ENCODE measurements at regions not wholly inside any gene's neighbourhood (a gene's known extent, or its start where the extent isn't known, plus 50 kb on each side); places are given as distances from the start of the nearest gene placed in this dataset.

- TF ChIP-seq CBFB (CRISPR knock-in tag; IDR thresholded peaks at IDR 0.05) (no peak), FOXK2 (conservative IDR thresholded peaks at IDR 0.05 in 1 of 2, IDR thresholded peaks at IDR 0.05 in 1 of 2; ENCODE audit: low read depth in 2 of 2) (no peak), MYC (IDR thresholded peaks at IDR 0.05; ENCODE audit: low read depth, low read length) (no peak), MYC (CRISPR knock-in tag; IDR thresholded peaks at IDR 0.05; ENCODE audit: borderline replicate concordance, low read depth) (no peak), LARP7 (IDR thresholded peaks at IDR 0.05) (no peak), CTCF (IDR thresholded peaks at IDR 0.05 in 2 of 3, conservative IDR thresholded peaks at IDR 0.05 in 1 of 3; ENCODE audit: insufficient read depth in 2 of 3, low read depth in 1 of 3, low read length in 3 of 3) (no peak), JUN (IDR thresholded peaks at IDR 0.05; ENCODE audit: borderline replicate concordance, low read depth, low read length) (no peak), JUN (CRISPR knock-in tag; IDR thresholded peaks at IDR 0.05; ENCODE audit: borderline replicate concordance) (no peak), E2F8 (IDR thresholded peaks at IDR 0.05; ENCODE audit: low read depth, partially characterized antibody) (no peak), SMARCE1 (IDR thresholded peaks at IDR 0.05) (no peak), PHTF2 (CRISPR knock-in tag; IDR thresholded peaks at IDR 0.05) (no peak)
Measured at GRCh38 chr14:104311358-104311757, 173.0 kb downstream of the KIF26A start.

All from K562 (cell line).